ENCODE measurements at regions not wholly inside any gene's neighbourhood (a gene's known extent, or its start where the extent isn't known, plus 50 kb on each side); places are given as distances from the start of the nearest gene placed in this dataset.

GRCh38 chr2:72034353-72035095 is 113.1 kb downstream of the CYP26B1 start:
- Histone ChIP-seq H3K4me1 (ENCODE audit: low read length) (no peaks in the 10 kb centered on the region), H3K4me3 (ENCODE audit: low read length) (no peak overlapping the region), H3K4me2 (ENCODE audit: low read depth, low read length) (no peak overlapping the region), H3K27me3 (replicated peaks; ENCODE audit: insufficient read depth, low read length) (no peaks in the 10 kb centered on the region), H4K20me1 (ENCODE audit: insufficient read depth, low read length) (no peaks in the 10 kb centered on the region), H2AFZ (ENCODE audit: low read length) (no peak overlapping the region), H3F3A (ENCODE audit: insufficient read depth, low read length) (no peaks in the 10 kb centered on the region), H3K9me3 (replicated peaks; ENCODE audit: insufficient read depth, low read length) (no peaks in the 10 kb centered on the region), H3K36me3 (replicated peaks; ENCODE audit: insufficient read depth, low read length) (no peaks in the 10 kb centered on the region), H3K27ac (ENCODE audit: low read length) (no peak overlapping the region), H3K9ac (ENCODE audit: low read length) (no peak overlapping the region), H3K9me2 (replicated peaks; ENCODE audit: insufficient read depth, low read length) (no peaks in the 10 kb centered on the region), H3K79me2 (ENCODE audit: low read length) (no peaks in the 10 kb centered on the region)
- DNase-seq: no peak
- TF ChIP-seq EZH2 (optimal IDR thresholded peaks at IDR 0.05; ENCODE audit: low read depth, low read length) (no peak), EZH2phosphoT487 (IDR thresholded peaks at IDR 0.05; ENCODE audit: low read length) (no peak), CTCF (IDR thresholded peaks at IDR 0.05; ENCODE audit: low read length) (no peak)

- H3K4me2 ChIP-seq (ENCODE audit: low read depth, low read length): no peak overlapping the region
These were observed 114.0 kb downstream of the CYP26B1 start for GRCh38 chr2:72033636-72034035.

GRCh38 chr2:72032481-72033041 is 115.1 kb downstream of the CYP26B1 start:
- TF ChIP-seq EZH2phosphoT487 (IDR thresholded peaks at IDR 0.05; ENCODE audit: low read length): no peak
- TF ChIP-seq EZH2 (optimal IDR thresholded peaks at IDR 0.05; ENCODE audit: low read depth, low read length): no peak
- H3K9me2 ChIP-seq (replicated peaks; ENCODE audit: insufficient read depth, low read length): no peaks in the 10 kb centered on the region
- no peaks in the 10 kb centered on the region for H3K4me1 ChIP-seq (ENCODE audit: low read length)
- no peak overlapping the region for H3K9ac ChIP-seq (ENCODE audit: low read length)
- no peak for DNase-seq
- no peak overlapping the region for H3K4me3 ChIP-seq (ENCODE audit: low read length)
- no peaks in the 10 kb centered on the region for H3K9me3 ChIP-seq (replicated peaks; ENCODE audit: insufficient read depth, low read length)
- H3K79me2 ChIP-seq (ENCODE audit: low read length): no peaks in the 10 kb centered on the region
- no peak overlapping the region for H3K27ac ChIP-seq (ENCODE audit: low read length)
- H4K20me1 ChIP-seq (ENCODE audit: insufficient read depth, low read length): no peaks in the 10 kb centered on the region
- no peak overlapping the region for H2AFZ ChIP-seq (ENCODE audit: low read length)
- no peaks in the 10 kb centered on the region for H3F3A ChIP-seq (ENCODE audit: insufficient read depth, low read length)
- H3K27me3 ChIP-seq (replicated peaks; ENCODE audit: insufficient read depth, low read length): no peaks in the 10 kb centered on the region
- no peaks in the 10 kb centered on the region for H3K36me3 ChIP-seq (replicated peaks; ENCODE audit: insufficient read depth, low read length)
- no peak overlapping the region for H3K4me2 ChIP-seq (ENCODE audit: low read depth, low read length)

More at GRCh38 chr2:72033636-72034035, 114.0 kb downstream of the CYP26B1 start:
- Histone ChIP-seq H3K4me1 (ENCODE audit: low read length) (no peaks in the 10 kb centered on the region), H3K27me3 (replicated peaks; ENCODE audit: insufficient read depth, low read length) (no peaks in the 10 kb centered on the region), H3K9me3 (replicated peaks; ENCODE audit: insufficient read depth, low read length) (no peaks in the 10 kb centered on the region), H3K36me3 (replicated peaks; ENCODE audit: insufficient read depth, low read length) (no peaks in the 10 kb centered on the region), H4K20me1 (ENCODE audit: insufficient read depth, low read length) (no peaks in the 10 kb centered on the region), H3K9me2 (replicated peaks; ENCODE audit: insufficient read depth, low read length) (no peaks in the 10 kb centered on the region), H3K79me2 (ENCODE audit: low read length) (no peaks in the 10 kb centered on the region), H2AFZ (ENCODE audit: low read length) (no peak overlapping the region), H3K27ac (ENCODE audit: low read length) (no peak overlapping the region), H3K9ac (ENCODE audit: low read length) (no peak overlapping the region), H3K4me3 (ENCODE audit: low read length) (no peak overlapping the region), H3F3A (ENCODE audit: insufficient read depth, low read length) (no peaks in the 10 kb centered on the region)
- no peak for DNase-seq
- TF ChIP-seq CTCF (IDR thresholded peaks at IDR 0.05; ENCODE audit: low read length) (no peak), EZH2 (optimal IDR thresholded peaks at IDR 0.05; ENCODE audit: low read depth, low read length) (no peak), EZH2phosphoT487 (IDR thresholded peaks at IDR 0.05; ENCODE audit: low read length) (no peak)

Data from MM.1S (cell line).